Body of pancreas (tissue), 4 donors: ENCODE measurements at regions not wholly inside any gene's neighbourhood (a gene's known extent, or its start where the extent isn't known, plus 50 kb on each side); places are given as distances from the start of the nearest gene placed in this dataset.

Experiments
- ATAC-seq: fragments of 150-250 bp; one replicate; pipeline ENCODE4 v1.9.1; 2016
- DNase-seq, 4 donors: peaks; one replicate each; pipeline ENCODE4 v3.0.0-alpha.2; 2019
- H3K27ac ChIP-seq, 4 donors: fragments of 200-600 bp; sonication (generic); 1 replicate in 3 of 4; 2 replicates in 1 of 4; pipeline versions ENCODE4 v1.5.1 to v1.6.1; 2016 to 2019; ENCODE audit warnings: mild to moderate bottlenecking in 1 of 4, mixed read lengths in 1 of 4, moderate library complexity in 1 of 4
- H3K27me3 ChIP-seq, 2 donors: fragments of 200-600 bp; sonication (generic); one replicate each; pipeline ENCODE4 v1.6.0; 2016; ENCODE audit warnings: mild to moderate bottlenecking in 1 of 2
- H3K36me3 ChIP-seq, 2 donors: fragments of 200-600 bp; sonication (generic); replicated peaks in 1 of 2; 2 replicates each; pipeline ENCODE4 v1.5.1; 2016; ENCODE audit warnings: low read depth in 2 of 2; ENCODE audit not compliant: insufficient read depth in 1 of 2
- H3K4me1 ChIP-seq: fragments of 200-600 bp; sonication (generic); one replicate; pipeline ENCODE4 v1.6.0; 2016
- H3K4me3 ChIP-seq, 2 donors: fragments of 200-600 bp; sonication (generic); 1 replicate in 1 of 2; 2 replicates in 1 of 2; pipeline ENCODE4 v1.5.1; 2016 to 2019
- H3K9me3 ChIP-seq, 3 donors: fragments of 200-600 bp; sonication (generic); 1 replicate in 2 of 3; 2 replicates in 1 of 3; pipeline ENCODE4 v1.5.1; 2016
- CTCF ChIP-seq, 7 experiments: fragments of 450-650 bp in 4 of 7; fragments of 200-600 bp in 3 of 7; sonication (generic) in 3 of 7; IDR thresholded peaks; one replicate each; pipeline ENCODE4 v1.5.1; 2016 to 2019; ENCODE audit warnings: antibody characterized with exemption in 7 of 7
- POLR2A ChIP-seq, 3 donors: fragments of 450-650 bp; IDR thresholded peaks; one replicate each; pipeline ENCODE4 v1.6.1; 2016; ENCODE audit warnings: antibody characterized with exemption in 3 of 3, mild to moderate bottlenecking in 2 of 3
- WGBS, 2 donors: methylation state at CpG; one replicate each; pipeline ENCODE4 v1.1.5; 2017; 5-methylcytosine and 5-hydroxymethylcytosine counted together
- intact Hi-C: fragments of 100-400 bp; cut with DNase I; formaldehyde crosslinking; loops from one replicate; pipeline ENCODE4 v1.15.1; 2023

- no peak for TF ChIP-seq CTCF (IDR thresholded peaks at IDR 0.05)
- TF ChIP-seq POLR2A (IDR thresholded peaks at IDR 0.05), result no peak
- Histone ChIP-seq H3K27me3 (no peaks in the 10 kb centered on the region), H3K4me3 (no peak overlapping the region), H3K36me3 (no peaks in the 10 kb centered on the region), H3K9me3 (no peaks in the 10 kb centered on the region), H3K4me1 (peaks cover 20% of the 10 kb centered on the region), H3K27ac (no peak overlapping the region)
- intact Hi-C loops, result no loop called here
- ATAC-seq, result no peak
- DNase-seq, result no peak
- WGBS, 2 donors, result 82 to 95% methylated on average over 3 of the region's 3 CpGs
Observed at GRCh38 chr13:30074431-30074830, 224.0 kb upstream of the UBL3 start.

GRCh38 chr13:30072818-30073186, 222.4 kb upstream of the UBL3 start:
- no peaks in the 10 kb centered on the region for H3K9me3 ChIP-seq
- WGBS, 2 donors, result 13 to 35% methylated on average over 2 of the region's 2 CpGs
- intact Hi-C loops, result no loop called here
- H3K4me1 ChIP-seq, result peaks cover 20% of the 10 kb centered on the region
- peak overlapping the region; percentile 74 to 87 (median 80) for H3K27ac ChIP-seq
- H3K36me3 ChIP-seq, result no peaks in the 10 kb centered on the region
- H3K27me3 ChIP-seq, result no peaks in the 10 kb centered on the region
- H3K4me3 ChIP-seq, result no peak overlapping the region
- TF ChIP-seq CTCF (IDR thresholded peaks at IDR 0.05), result no peak
- no peak for TF ChIP-seq POLR2A (IDR thresholded peaks at IDR 0.05)
- ATAC-seq, result peak; percentile 38
- no peak for DNase-seq

- Histone ChIP-seq H3K4me1 (peaks cover 20% of the 10 kb centered on the region), H3K4me3 (no peak overlapping the region), H3K36me3 (no peaks in the 10 kb centered on the region), H3K27ac (peak overlapping the region; percentile 74 to 87 (median 80)), H3K27me3 (no peaks in the 10 kb centered on the region), H3K9me3 (no peaks in the 10 kb centered on the region)
- ATAC-seq (peak; percentile 94), DNase-seq (peak; percentile 88 to 97 (median 92))
- intact Hi-C loops, result no loop called here
- 25 to 34% methylated on average over 10 of the region's 10 CpGs for WGBS, 2 donors
- TF ChIP-seq POLR2A (IDR thresholded peaks at IDR 0.05), result peak in 2 of 3 donors; percentile 30 to 32
- TF ChIP-seq CTCF (IDR thresholded peaks at IDR 0.05), result peak in 1 of 7 experiments; percentile 10
Observed at GRCh38 chr13:30071969-30072817, 221.8 kb upstream of the UBL3 start.

- H3K27ac ChIP-seq, result no peak overlapping the region
- intact Hi-C loops, result no loop called here
Observed at GRCh38 chr13:30065181-30065580, 214.8 kb upstream of the UBL3 start.

More at GRCh38 chr13:30065181-30065580, 214.8 kb upstream of the UBL3 start:
- no peak for TF ChIP-seq CTCF (IDR thresholded peaks at IDR 0.05)
- no peak for TF ChIP-seq POLR2A (IDR thresholded peaks at IDR 0.05)
- 81 to 91% methylated on average over 4 of the region's 4 CpGs for WGBS, 2 donors
- Histone ChIP-seq H3K4me3 (no peak overlapping the region), H3K36me3 (no peaks in the 10 kb centered on the region), H3K27me3 (no peaks in the 10 kb centered on the region), H3K9me3 (no peaks in the 10 kb centered on the region), H3K4me1 (no peaks in the 10 kb centered on the region)
- no peak for DNase-seq
- ATAC-seq, result no peak
